Common myeloid progenitor, CD34-positive (primary cell): ENCODE measurements at regions not wholly inside any gene's neighbourhood (a gene's known extent, or its start where the extent isn't known, plus 50 kb on each side); places are given as distances from the start of the nearest gene placed in this dataset.

Experiments used
- CTCF ChIA-PET: fragments of 350-600 bp; sonication (Branson Sonifier 250); formaldehyde crosslinking; loops from one replicate; lab custom pipeline; 2021; ENCODE audit warnings: antibody characterized with exemption; lab: Charles Lee
- POLR2A ChIA-PET: fragments of 350-600 bp; sonication (Branson Sonifier 250); formaldehyde crosslinking; loops from one replicate; lab custom pipeline; 2021; ENCODE audit warnings: antibody characterized with exemption; lab: Charles Lee
- DNase-seq, 3 donors: peaks; one replicate each; pipeline versions ENCODE4 v3.0.0 to v3.0.0-alpha.2; 2013
- H3K27ac ChIP-seq, 2 experiments: 1 replicate in 1 of 2; 2 replicates in 1 of 2; pipeline ENCODE4 v1.7.0; 2013; ENCODE audit warnings: inconsistent platforms in 2 of 2, low read length in 2 of 2, mild to moderate bottlenecking in 2 of 2, low read depth in 1 of 2, moderate library complexity in 1 of 2; ENCODE audit not compliant: severe bottlenecking in 2 of 2, insufficient read depth in 1 of 2, poor library complexity in 1 of 2
- H3K27me3 ChIP-seq, 5 experiments: replicated peaks in 2 of 5; 1 replicate in 3 of 5; 2 replicates in 2 of 5; pipeline versions ENCODE4 v1.6.1 to v1.7.0; 2013; ENCODE audit warnings: low read length in 4 of 5, mild to moderate bottlenecking in 2 of 5, moderate library complexity in 2 of 5, inconsistent platforms in 1 of 5; ENCODE audit not compliant: insufficient read depth in 5 of 5, control insufficient read depth in 4 of 5
- H3K36me3 ChIP-seq, 4 experiments: 1 replicate in 2 of 4; 2 replicates in 2 of 4; pipeline versions ENCODE4 v1.6.1 to v1.7.0; 2013; ENCODE audit warnings: low read length in 3 of 4, control low read depth in 1 of 4, mild to moderate bottlenecking in 1 of 4; ENCODE audit not compliant: control insufficient read depth in 4 of 4, insufficient read depth in 4 of 4
- H3K4me1 ChIP-seq, 4 experiments: 1 replicate in 3 of 4; 2 replicates in 1 of 4; pipeline versions ENCODE4 v1.6.1 to v1.7.1; 2013; ENCODE audit warnings: low read length in 3 of 4, mild to moderate bottlenecking in 3 of 4, control low read depth in 1 of 4, inconsistent platforms in 1 of 4, moderate library complexity in 1 of 4; ENCODE audit not compliant: control insufficient read depth in 4 of 4, insufficient read depth in 4 of 4; ENCODE audit errors: control extremely low read depth in 1 of 4
- H3K4me3 ChIP-seq, 7 experiments: 1 replicate in 4 of 7; 2 replicates in 3 of 7; pipeline versions ENCODE4 v1.5.1 to v1.7.0; 2013; ENCODE audit warnings: mild to moderate bottlenecking in 7 of 7, low read length in 6 of 7, moderate library complexity in 6 of 7, inconsistent platforms in 2 of 7, low read depth in 2 of 7, control low read depth in 1 of 7; ENCODE audit not compliant: insufficient read depth in 4 of 7, control insufficient read depth in 1 of 7; ENCODE audit errors: extremely low read depth in 1 of 7
- H3K9me3 ChIP-seq, 5 experiments: 1 replicate in 4 of 5; 2 replicates in 1 of 5; pipeline versions ENCODE4 v1.6.1 to v1.7.1; 2013; ENCODE audit warnings: low read length in 4 of 5, mild to moderate bottlenecking in 2 of 5, inconsistent platforms in 1 of 5, low read depth in 1 of 5, moderate library complexity in 1 of 5; ENCODE audit not compliant: control insufficient read depth in 4 of 5, insufficient read depth in 2 of 5; ENCODE audit errors: control extremely low read depth in 1 of 5
- WGBS: methylation state at CpG from one replicate; pipeline ENCODE4 v1.1.5; 2013; ENCODE audit not compliant: insufficient coverage; 5-methylcytosine and 5-hydroxymethylcytosine counted together

GRCh38 chr11:105219269-105219668, 79.7 kb upstream of the CARD18 start:
- Histone ChIP-seq H3K9me3 (no peaks in the 10 kb centered on the region), H3K4me1 (peaks cover 0 to 13% (median 3%) of the 10 kb centered on the region in 4 experiments), H3K36me3 (no peaks in the 10 kb centered on the region), H3K4me3 (no peak overlapping the region), H3K27me3 (no peaks in the 10 kb centered on the region), H3K27ac (no peak overlapping the region)
- ChIA-PET CTCF (no interaction called here), POLR2A (no interaction called here)
- 96% methylated on average over 7 of the region's 10 CpGs for whole genome bisulfite sequencing
- no peak for DNase-seq

DNA sequence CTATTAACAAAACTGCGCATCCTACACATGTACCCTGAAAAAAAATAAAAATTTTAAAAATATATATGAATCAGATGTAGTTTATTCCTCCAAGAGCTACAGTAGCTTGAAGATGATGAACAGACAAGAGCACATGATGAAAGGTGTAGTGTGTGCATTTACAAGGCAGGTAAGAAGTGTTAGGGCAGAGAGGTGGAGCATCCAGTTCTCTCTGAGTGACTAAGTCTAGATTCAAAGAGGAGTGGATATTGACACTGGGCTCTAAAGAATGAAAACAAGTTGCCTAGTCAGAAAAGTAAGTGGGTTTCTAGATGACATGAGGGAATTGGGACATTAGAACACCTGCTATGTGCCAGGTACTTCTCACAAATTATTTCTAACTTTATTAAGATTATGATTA, 76.0 kb upstream of the CARD18 start:
- no peaks in the 10 kb centered on the region for H3K9me3 ChIP-seq
- no peaks in the 10 kb centered on the region for H3K36me3 ChIP-seq
- POLR2A ChIA-PET, result no interaction called here
- WGBS, result no CpG with 5 or more reads among the region's 1 CpG
- H3K27ac ChIP-seq, result no peak overlapping the region
- no peak overlapping the region for H3K4me3 ChIP-seq
- H3K4me1 ChIP-seq, result peaks cover 0 to 8% (median 3%) of the 10 kb centered on the region in 4 experiments
- CTCF ChIA-PET, result interaction anchor here (1.0 kb wide), 1 partner anchor 9 kb away, joined by 3 read pairs; no protein-coding TSS in a partner anchor
- H3K27me3 ChIP-seq, result no peaks in the 10 kb centered on the region
- DNase-seq, result no peak

GRCh38 chr11:105211806-105212554, 72.4 kb upstream of the CARD18 start:
- Histone ChIP-seq H3K4me3 (no peak overlapping the region), H3K9me3 (no peaks in the 10 kb centered on the region), H3K36me3 (no peaks in the 10 kb centered on the region), H3K27ac (no peak overlapping the region), H3K27me3 (no peaks in the 10 kb centered on the region), H3K4me1 (no peaks in the 10 kb centered on the region)
- ChIA-PET POLR2A (no interaction called here), CTCF (interaction anchor here (1.3 kb wide), 1 partner anchor 16 kb away, joined by 4 read pairs; no protein-coding TSS in a partner anchor)
- DNase-seq, result no peak
- WGBS, result 96% methylated on average over 4 of the region's 5 CpGs

DNA sequence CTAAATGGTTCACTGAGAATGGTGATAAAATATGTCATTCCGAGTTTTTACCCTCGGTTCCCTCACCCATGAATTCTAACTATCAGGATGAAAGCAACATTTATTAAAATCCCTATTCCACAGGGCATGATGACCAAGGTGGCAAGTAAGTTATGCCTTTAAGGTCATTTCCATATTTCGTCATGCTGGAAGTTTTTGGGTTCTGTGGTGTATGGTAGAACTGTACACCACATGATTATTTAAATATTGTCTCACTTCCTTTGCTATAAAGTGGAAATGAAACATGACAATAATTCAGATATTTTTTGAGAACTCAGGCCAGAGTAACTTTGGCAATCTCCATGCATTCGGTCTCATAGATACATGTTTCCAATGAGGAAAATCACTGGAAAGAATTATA, 68.5 kb upstream of the CARD18 start:
- ChIA-PET CTCF (no interaction called here), POLR2A (no interaction called here)
- Histone ChIP-seq H3K4me3 (no peak overlapping the region), H3K27me3 (no peaks in the 10 kb centered on the region), H3K36me3 (no peaks in the 10 kb centered on the region), H3K4me1 (peaks cover 0 to 6% (median 0%) of the 10 kb centered on the region in 4 experiments), H3K9me3 (no peaks in the 10 kb centered on the region), H3K27ac (no peak overlapping the region)
- DNase-seq, result no peak
- WGBS, result 100% methylated on average over 1 of the region's 4 CpGs

- Histone ChIP-seq H3K36me3 (no peaks in the 10 kb centered on the region), H3K9me3 (no peaks in the 10 kb centered on the region), H3K27ac (no peak overlapping the region), H3K4me1 (peaks cover 0 to 10% (median 0%) of the 10 kb centered on the region in 4 experiments), H3K27me3 (no peaks in the 10 kb centered on the region), H3K4me3 (no peak overlapping the region)
- no peak for DNase-seq
- ChIA-PET CTCF (interaction anchor here (1.0 kb wide), 1 partner anchor 9 kb away, joined by 3 read pairs; no protein-coding TSS in a partner anchor), POLR2A (no interaction called here)
- WGBS, result 100% methylated on average over 2 of the region's 4 CpGs
Observed at GRCh38 chr11:105206633-105207032, 67.1 kb upstream of the CARD18 start.

DNA sequence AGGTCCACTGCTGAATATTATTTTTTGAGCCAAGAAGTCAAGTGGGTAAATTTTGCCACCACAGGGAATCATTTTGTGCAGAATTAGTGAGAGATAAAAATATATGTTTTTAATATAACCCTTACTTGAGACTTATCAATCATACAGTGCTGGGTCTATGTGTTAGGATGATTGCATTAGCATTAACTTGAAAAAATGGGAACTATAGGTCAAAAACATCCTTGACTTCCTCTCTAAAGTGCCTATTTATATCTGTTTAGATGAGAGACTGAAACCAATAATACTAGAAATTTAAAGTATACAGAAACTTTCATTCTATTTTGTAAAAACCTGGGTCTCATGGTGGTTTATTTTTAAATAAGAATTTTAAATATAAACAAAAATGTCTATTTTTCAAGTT, 65.1 kb upstream of the CARD18 start:
- ChIA-PET CTCF (interaction anchor here (1.7 kb wide), 1 partner anchor 25 kb away, joined by 3 read pairs; no protein-coding TSS in a partner anchor), POLR2A (no interaction called here)
- no peak overlapping the region for H3K4me3 ChIP-seq
- H3K27me3 ChIP-seq, result no peaks in the 10 kb centered on the region
- DNase-seq, result no peak
- H3K4me1 ChIP-seq, result peaks cover 0 to 10% (median 4%) of the 10 kb centered on the region in 4 experiments
- H3K36me3 ChIP-seq, result no peaks in the 10 kb centered on the region
- no peaks in the 10 kb centered on the region for H3K9me3 ChIP-seq
- no peak overlapping the region for H3K27ac ChIP-seq

GRCh38 chr11:105203569-105204240, 64.1 kb upstream of the CARD18 start:
- DNase-seq, result no peak
- Histone ChIP-seq H3K27me3 (no peaks in the 10 kb centered on the region), H3K4me3 (no peak overlapping the region), H3K4me1 (peaks cover 0 to 10% (median 4%) of the 10 kb centered on the region in 4 experiments), H3K9me3 (no peaks in the 10 kb centered on the region), H3K36me3 (no peaks in the 10 kb centered on the region), H3K27ac (no peak overlapping the region)
- WGBS, result no CpG with 5 or more reads among the region's 2 CpGs
- ChIA-PET CTCF (interaction anchor here (1.1 to 1.7 kb wide), 2 partner anchors 26 to 44 kb away, joined by 3 to 4 read pairs; no protein-coding TSS in a partner anchor), POLR2A (no interaction called here)
